ENCODE measurements at regions not wholly inside any gene's neighbourhood (a gene's known extent, or its start where the extent isn't known, plus 50 kb on each side); places are given as distances from the start of the nearest gene placed in this dataset.

DNA sequence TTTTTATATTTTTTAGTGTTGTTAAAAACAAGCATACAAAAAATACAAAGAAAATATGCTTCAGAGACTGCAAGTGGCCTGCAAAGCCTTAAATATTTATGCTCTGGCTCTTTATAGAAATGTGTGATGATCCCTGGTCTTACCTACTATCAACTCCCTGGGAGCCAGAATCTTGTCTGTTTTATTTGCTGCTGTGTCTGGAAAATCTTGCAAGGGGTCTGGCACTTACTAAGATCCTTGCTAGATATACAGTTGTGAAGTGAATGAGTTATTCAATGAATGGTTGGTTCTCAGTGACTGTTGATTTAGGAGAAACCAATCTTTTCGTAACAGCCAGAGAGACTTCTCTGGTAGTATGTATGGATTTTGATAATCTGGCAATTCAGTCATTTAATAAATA is 521.0 kb upstream of the CFAP20DC start:
- TF ChIP-seq, protein P1, sequence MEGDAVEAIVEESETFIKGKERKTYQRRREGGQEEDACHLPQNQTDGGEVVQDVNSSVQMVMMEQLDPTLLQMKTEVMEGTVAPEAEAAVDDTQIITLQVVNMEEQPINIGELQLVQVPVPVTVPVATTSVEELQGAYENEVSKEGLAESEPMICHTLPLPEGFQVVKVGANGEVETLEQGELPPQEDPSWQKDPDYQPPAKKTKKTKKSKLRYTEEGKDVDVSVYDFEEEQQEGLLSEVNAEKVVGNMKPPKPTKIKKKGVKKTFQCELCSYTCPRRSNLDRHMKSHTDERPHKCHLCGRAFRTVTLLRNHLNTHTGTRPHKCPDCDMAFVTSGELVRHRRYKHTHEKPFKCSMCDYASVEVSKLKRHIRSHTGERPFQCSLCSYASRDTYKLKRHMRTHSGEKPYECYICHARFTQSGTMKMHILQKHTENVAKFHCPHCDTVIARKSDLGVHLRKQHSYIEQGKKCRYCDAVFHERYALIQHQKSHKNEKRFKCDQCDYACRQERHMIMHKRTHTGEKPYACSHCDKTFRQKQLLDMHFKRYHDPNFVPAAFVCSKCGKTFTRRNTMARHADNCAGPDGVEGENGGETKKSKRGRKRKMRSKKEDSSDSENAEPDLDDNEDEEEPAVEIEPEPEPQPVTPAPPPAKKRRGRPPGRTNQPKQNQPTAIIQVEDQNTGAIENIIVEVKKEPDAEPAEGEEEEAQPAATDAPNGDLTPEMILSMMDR (IDR thresholded peaks at IDR 0.05), result no peak
- TF ChIP-seq POLR2AphosphoS5 (IDR thresholded peaks at IDR 0.05; ENCODE audit: insufficient read depth in 1 of 2, low read depth in 1 of 2), result no peak

Measured in vagina (tissue), 2 donors.